ENCODE measurements at regions not wholly inside any gene's neighbourhood (a gene's known extent, or its start where the extent isn't known, plus 50 kb on each side); places are given as distances from the start of the nearest gene placed in this dataset.
"Not testable (repeated sequence)": the region's sequence is repeated elsewhere in the genome, so short reads cannot be mapped to it uniquely, and the experiment has no call there.

- TF ChIP-seq, protein P1, sequence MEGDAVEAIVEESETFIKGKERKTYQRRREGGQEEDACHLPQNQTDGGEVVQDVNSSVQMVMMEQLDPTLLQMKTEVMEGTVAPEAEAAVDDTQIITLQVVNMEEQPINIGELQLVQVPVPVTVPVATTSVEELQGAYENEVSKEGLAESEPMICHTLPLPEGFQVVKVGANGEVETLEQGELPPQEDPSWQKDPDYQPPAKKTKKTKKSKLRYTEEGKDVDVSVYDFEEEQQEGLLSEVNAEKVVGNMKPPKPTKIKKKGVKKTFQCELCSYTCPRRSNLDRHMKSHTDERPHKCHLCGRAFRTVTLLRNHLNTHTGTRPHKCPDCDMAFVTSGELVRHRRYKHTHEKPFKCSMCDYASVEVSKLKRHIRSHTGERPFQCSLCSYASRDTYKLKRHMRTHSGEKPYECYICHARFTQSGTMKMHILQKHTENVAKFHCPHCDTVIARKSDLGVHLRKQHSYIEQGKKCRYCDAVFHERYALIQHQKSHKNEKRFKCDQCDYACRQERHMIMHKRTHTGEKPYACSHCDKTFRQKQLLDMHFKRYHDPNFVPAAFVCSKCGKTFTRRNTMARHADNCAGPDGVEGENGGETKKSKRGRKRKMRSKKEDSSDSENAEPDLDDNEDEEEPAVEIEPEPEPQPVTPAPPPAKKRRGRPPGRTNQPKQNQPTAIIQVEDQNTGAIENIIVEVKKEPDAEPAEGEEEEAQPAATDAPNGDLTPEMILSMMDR (IDR thresholded peaks at IDR 0.05; ENCODE audit: borderline replicate concordance, insufficient read depth, low read depth, low read length): no peak
- no peak overlapping the region for H3K4me3 ChIP-seq (ENCODE audit: low read depth, low read length)
These were observed 89.8 kb upstream of the CCDC71L start for GRCh38 chr7:106750773-106751172.

- TF ChIP-seq, protein P1 (IDR thresholded peaks at IDR 0.05; ENCODE audit: borderline replicate concordance, insufficient read depth, low read depth, low read length): no peak
- H3K4me3 ChIP-seq (ENCODE audit: low read depth, low read length): no peak overlapping the region
These were observed 91.4 kb upstream of the CCDC71L start for GRCh38 chr7:106752367-106752766.

DNA sequence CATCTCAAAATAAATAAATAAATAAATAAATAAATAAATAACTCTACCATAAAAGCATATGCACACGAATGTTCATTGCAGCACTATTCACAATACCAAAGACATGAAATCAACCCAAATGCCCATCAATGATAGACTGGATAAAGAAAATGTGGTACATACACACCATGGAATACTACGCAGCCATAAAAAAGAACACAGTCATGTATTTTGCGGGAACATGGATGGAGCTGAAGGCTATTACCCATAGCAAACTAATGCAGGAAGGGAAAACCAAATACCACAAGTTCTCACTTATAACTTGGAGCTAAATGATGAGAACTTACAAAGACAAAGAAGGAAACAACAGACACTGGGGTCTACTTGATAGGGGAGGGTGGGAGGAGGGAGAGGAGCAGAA is 94.1 kb upstream of the CCDC71L start:
- not testable (repeated sequence) for H3K4me3 ChIP-seq (ENCODE audit: low read depth, low read length)

DNA sequence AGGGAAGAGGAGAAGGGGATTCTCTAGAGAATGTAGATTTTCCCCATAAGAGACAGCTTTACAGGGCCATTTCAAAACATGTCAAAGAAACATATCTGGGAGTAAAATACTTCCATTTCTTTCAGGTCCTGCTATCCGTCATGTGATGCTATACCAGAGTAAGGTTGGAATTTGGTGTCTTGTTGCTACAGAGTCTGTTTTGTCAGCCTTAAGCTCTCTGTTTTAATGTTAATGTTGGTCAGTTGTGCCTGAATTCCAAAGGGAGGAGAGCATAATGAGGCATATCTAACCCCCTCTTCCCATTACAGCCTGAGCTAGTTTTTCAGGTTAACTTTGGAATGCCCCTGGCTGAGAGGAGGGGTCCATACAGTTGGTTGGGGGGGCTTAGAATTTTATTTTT is 94.7 kb upstream of the CCDC71L start:
- H3K4me3 ChIP-seq (ENCODE audit: low read depth, low read length): no peak overlapping the region
- TF ChIP-seq, protein P1 (IDR thresholded peaks at IDR 0.05; ENCODE audit: borderline replicate concordance, insufficient read depth, low read depth, low read length): no peak

GRCh38 chr7:106756071-106756470 is 95.1 kb upstream of the CCDC71L start:
- TF ChIP-seq, protein P1 (IDR thresholded peaks at IDR 0.05; ENCODE audit: borderline replicate concordance, insufficient read depth, low read depth, low read length): no peak
- no peak overlapping the region for H3K4me3 ChIP-seq (ENCODE audit: low read depth, low read length)

DNA sequence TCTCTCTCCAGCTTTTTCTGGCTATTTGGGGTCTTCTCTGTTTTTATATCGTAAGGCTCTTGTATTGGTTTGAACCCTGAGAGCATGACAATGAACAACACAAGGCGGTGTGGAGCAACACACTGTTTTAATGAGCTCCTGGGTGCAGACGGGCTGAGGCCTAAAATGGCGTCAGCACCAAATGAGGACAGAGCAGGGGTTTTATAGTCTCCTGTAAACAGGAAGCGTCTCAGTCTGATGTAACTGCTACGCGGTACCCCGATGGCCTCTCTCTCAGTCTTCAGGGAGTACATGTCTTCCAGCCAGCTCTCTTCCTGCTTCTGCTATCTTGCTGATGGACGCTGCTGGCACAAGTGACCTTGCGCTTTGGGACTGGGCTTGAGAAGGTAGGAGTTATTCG is 95.9 kb upstream of the CCDC71L start:
- no peak overlapping the region for H3K4me3 ChIP-seq (ENCODE audit: low read depth, low read length)
- TF ChIP-seq, protein P1 (IDR thresholded peaks at IDR 0.05; ENCODE audit: borderline replicate concordance, insufficient read depth, low read depth, low read length): no peak

- TF ChIP-seq, protein P1 (IDR thresholded peaks at IDR 0.05; ENCODE audit: borderline replicate concordance, insufficient read depth, low read depth, low read length): no peak
- H3K4me3 ChIP-seq (ENCODE audit: low read depth, low read length): no peak overlapping the region
These were observed 96.9 kb upstream of the CCDC71L start for GRCh38 chr7:106757846-106758245.

- not testable (repeated sequence) for H3K4me3 ChIP-seq (ENCODE audit: low read depth, low read length)
These were observed 101.9 kb upstream of the CCDC71L start for GRCh38 chr7:106762845-106763244.
